SJSA1 (cell line): ENCODE measurements at regions not wholly inside any gene's neighbourhood (a gene's known extent, or its start where the extent isn't known, plus 50 kb on each side); places are given as distances from the start of the nearest gene placed in this dataset.

ENCODE experiments used
- DNase-seq, 2 experiments: peaks; one replicate each; pipeline ENCODE4 v3.0.0-alpha.2; 2015 to 2020; ENCODE audit warnings: low spot score in 2 of 2, low read depth in 1 of 2
- H3K27ac ChIP-seq: fragments of 250-450 bp; sonication (Bioruptor Pico); 2 replicates; pipeline ENCODE4 v1.5.1; 2020; ENCODE audit warnings: mild to moderate bottlenecking, moderate library complexity
- H3K27me3 ChIP-seq: fragments of 250-450 bp; sonication (Bioruptor Pico); replicated peaks from 2 replicates; pipeline ENCODE4 v1.5.1; 2020; ENCODE audit warnings: mild to moderate bottlenecking, moderate library complexity
- H3K36me3 ChIP-seq: fragments of 250-450 bp; sonication (Bioruptor Pico); 2 replicates; pipeline ENCODE4 v1.5.1; 2020; ENCODE audit warnings: mild to moderate bottlenecking
- H3K4me1 ChIP-seq: fragments of 250-450 bp; sonication (Bioruptor Pico); replicated peaks from 2 replicates; pipeline ENCODE4 v1.6.1; 2021; ENCODE audit warnings: mild to moderate bottlenecking
- H3K4me3 ChIP-seq: fragments of 250-450 bp; sonication (Bioruptor Pico); 2 replicates; pipeline ENCODE4 v1.5.1; 2020; ENCODE audit warnings: mild to moderate bottlenecking
- H3K9me3 ChIP-seq: fragments of 250-450 bp; sonication (Bioruptor Pico); replicated peaks from 2 replicates; pipeline ENCODE4 v1.5.1; 2020; ENCODE audit warnings: mild to moderate bottlenecking

GRCh38 chr20:4076671-4077070 lies 61.3 kb upstream of the RNF24 start:
- Histone ChIP-seq H3K36me3 (no peaks in the 10 kb centered on the region), H3K9me3 (no peaks in the 10 kb centered on the region), H3K4me1 (peaks cover 4% of the 10 kb centered on the region; the same call in 1 of the 2 replicates), H3K4me3 (no peak overlapping the region), H3K27me3 (no peaks in the 10 kb centered on the region), H3K27ac (no peak overlapping the region)
- DNase-seq = peak in 1 of 2 experiments; percentile 8

GRCh38 chr20:4076033-4076432 lies 60.7 kb upstream of the RNF24 start:
- Histone ChIP-seq H3K36me3 (no peaks in the 10 kb centered on the region), H3K4me1 (0 out of 2 replicates have a peak, but pooled peaks cover 4% of the 10 kb centered on the region), H3K27ac (no peak overlapping the region), H3K27me3 (no peaks in the 10 kb centered on the region), H3K4me3 (no peak overlapping the region), H3K9me3 (no peaks in the 10 kb centered on the region)
- DNase-seq = no peak

GRCh38 chr20:4074877-4075455 lies 59.6 kb upstream of the RNF24 start:
- no peak overlapping the region for H3K4me3 ChIP-seq
- H3K27me3 ChIP-seq = no peaks in the 10 kb centered on the region
- 0 out of 2 replicates have a peak, but pooled peaks cover 6% of the 10 kb centered on the region for H3K4me1 ChIP-seq
- peak in 1 of 2 experiments; percentile 11 for DNase-seq
- no peak overlapping the region for H3K27ac ChIP-seq
- H3K36me3 ChIP-seq = no peaks in the 10 kb centered on the region
- H3K9me3 ChIP-seq = no peaks in the 10 kb centered on the region

- peak in 1 of 2 experiments; percentile 31 for DNase-seq
- no peak overlapping the region for H3K4me3 ChIP-seq
These were observed 58.7 kb upstream of the RNF24 start for GRCh38 chr20:4073852-4074741.

GRCh38 chr20:4071178-4071693 lies 55.9 kb upstream of the RNF24 start:
- Histone ChIP-seq H3K4me3 (no peak overlapping the region), H3K27ac (no peak overlapping the region), H3K36me3 (no peaks in the 10 kb centered on the region), H3K9me3 (no peaks in the 10 kb centered on the region), H3K27me3 (no peaks in the 10 kb centered on the region), H3K4me1 (peaks cover 19% of the 10 kb centered on the region)
- DNase-seq = no peak

More at GRCh38 chr20:4073852-4074741, 58.7 kb upstream of the RNF24 start:
- Histone ChIP-seq H3K36me3 (no peaks in the 10 kb centered on the region), H3K27ac (no peak overlapping the region), H3K4me1 (0 out of 2 replicates have a peak, but pooled peaks cover 11% of the 10 kb centered on the region), H3K27me3 (no peaks in the 10 kb centered on the region), H3K9me3 (no peaks in the 10 kb centered on the region)

- no peaks in the 10 kb centered on the region for H3K27me3 ChIP-seq
- no peak for DNase-seq
- H3K4me1 ChIP-seq = peaks cover 19% of the 10 kb centered on the region
- no peaks in the 10 kb centered on the region for H3K36me3 ChIP-seq
- no peak overlapping the region for H3K4me3 ChIP-seq
- no peaks in the 10 kb centered on the region for H3K9me3 ChIP-seq
- no peak overlapping the region for H3K27ac ChIP-seq
These were observed 55.2 kb upstream of the RNF24 start for GRCh38 chr20:4070323-4071177.

GRCh38 chr20:4069751-4070150 lies 54.4 kb upstream of the RNF24 start:
- H3K4me3 ChIP-seq = no peak overlapping the region
- H3K27me3 ChIP-seq = no peaks in the 10 kb centered on the region
- H3K27ac ChIP-seq = no peak overlapping the region
- H3K4me1 ChIP-seq = peaks cover 24% of the 10 kb centered on the region
- H3K9me3 ChIP-seq = no peaks in the 10 kb centered on the region
- no peaks in the 10 kb centered on the region for H3K36me3 ChIP-seq
- no peak for DNase-seq

- no peak for DNase-seq
- H3K4me1 ChIP-seq = peaks cover 35% of the 10 kb centered on the region
- H3K4me3 ChIP-seq = no peak overlapping the region
- H3K27ac ChIP-seq = no peak overlapping the region
- H3K27me3 ChIP-seq = no peaks in the 10 kb centered on the region
- H3K36me3 ChIP-seq = no peaks in the 10 kb centered on the region
- no peaks in the 10 kb centered on the region for H3K9me3 ChIP-seq
These were observed 53.4 kb upstream of the RNF24 start for GRCh38 chr20:4068708-4069107.

- DNase-seq = no peak
- no peaks in the 10 kb centered on the region for H3K36me3 ChIP-seq
- H3K27me3 ChIP-seq = no peaks in the 10 kb centered on the region
- H3K9me3 ChIP-seq = no peaks in the 10 kb centered on the region
- no peak overlapping the region for H3K4me3 ChIP-seq
- H3K4me1 ChIP-seq = peaks cover 44% of the 10 kb centered on the region
- no peak overlapping the region for H3K27ac ChIP-seq
These were observed 52.4 kb upstream of the RNF24 start for GRCh38 chr20:4067600-4068261.

GRCh38 chr20:4066551-4066950 lies 51.2 kb upstream of the RNF24 start:
- DNase-seq = no peak
- H3K4me1 ChIP-seq = peaks cover 53% of the 10 kb centered on the region
- H3K27me3 ChIP-seq = no peaks in the 10 kb centered on the region
- no peak overlapping the region for H3K27ac ChIP-seq
- no peak overlapping the region for H3K4me3 ChIP-seq
- no peaks in the 10 kb centered on the region for H3K9me3 ChIP-seq
- H3K36me3 ChIP-seq = no peaks in the 10 kb centered on the region

- no peak for DNase-seq
- no peak overlapping the region for H3K4me3 ChIP-seq
- H3K27me3 ChIP-seq = no peaks in the 10 kb centered on the region
- no peaks in the 10 kb centered on the region for H3K9me3 ChIP-seq
- H3K4me1 ChIP-seq = peaks cover 53% of the 10 kb centered on the region
- H3K36me3 ChIP-seq = no peaks in the 10 kb centered on the region
- H3K27ac ChIP-seq = no peak overlapping the region
These were observed 50.1 kb upstream of the RNF24 start for GRCh38 chr20:4065391-4065844.
